Erythroblast (primary cell): ENCODE measurements at regions not wholly inside any gene's neighbourhood (a gene's known extent, or its start where the extent isn't known, plus 50 kb on each side); places are given as distances from the start of the nearest gene placed in this dataset.

Experiments used
- GATA1 ChIP-seq: IDR thresholded peaks from 2 replicates; pipeline ENCODE4 v1.6.1; 2011; ENCODE audit warnings: low read depth, mild to moderate bottlenecking, control low read depth, low read length, moderate library complexity
- POLR2A ChIP-seq: IDR thresholded peaks from 2 replicates; pipeline ENCODE4 v1.6.1; 2011; ENCODE audit warnings: mild to moderate bottlenecking, low read length

GRCh38 chr11:121711939-121712338 lies 259.2 kb upstream of the SORL1-AS1 start:
- TF ChIP-seq POLR2A: no peak
- no peak for TF ChIP-seq GATA1
